Thyroid gland (tissue), 4 donors: ENCODE measurements at regions not wholly inside any gene's neighbourhood (a gene's known extent, or its start where the extent isn't known, plus 50 kb on each side); places are given as distances from the start of the nearest gene placed in this dataset.
"Not testable (repeated sequence)": the region's sequence is repeated elsewhere in the genome, so short reads cannot be mapped to it uniquely, and the experiment has no call there.

ENCODE experiments used
- DNase-seq, 2 donors: peaks; one replicate each; pipeline ENCODE4 v3.0.0-alpha.2; 2019
- H3K27ac ChIP-seq, 3 donors: fragments of 200-600 bp; sonication (generic); 1 replicate in 2 of 3; 2 replicates in 1 of 3; pipeline ENCODE4 v1.5.1; 2016 to 2019; ENCODE audit warnings: mild to moderate bottlenecking in 1 of 3, moderate library complexity in 1 of 3
- H3K27me3 ChIP-seq: fragments of 200-600 bp; sonication (generic); one replicate; pipeline ENCODE4 v1.5.1; 2019
- H3K36me3 ChIP-seq, 2 donors: fragments of 200-600 bp; sonication (generic); one replicate each; pipeline ENCODE4 v1.5.1; 2016 to 2019
- H3K4me1 ChIP-seq, 2 donors: fragments of 200-600 bp; sonication (generic); one replicate each; pipeline ENCODE4 v1.5.1; 2017 to 2019
- H3K4me3 ChIP-seq, 3 donors: fragments of 200-600 bp; sonication (generic); replicated peaks in 1 of 3; 1 replicate in 2 of 3; 2 replicates in 1 of 3; pipeline ENCODE4 v1.5.1; 2016; ENCODE audit warnings: mild to moderate bottlenecking in 1 of 3
- H3K9me3 ChIP-seq: fragments of 200-600 bp; sonication (generic); one replicate; pipeline ENCODE4 v1.5.1; 2017
- CTCF ChIP-seq, 6 experiments: fragments of 200-600 bp in 3 of 6; fragments of 450-650 bp in 3 of 6; sonication (generic) in 3 of 6; IDR thresholded peaks; one replicate each; pipeline ENCODE4 v1.5.1; 2016 to 2019; ENCODE audit warnings: antibody characterized with exemption in 6 of 6, mild to moderate bottlenecking in 2 of 6, inconsistent platforms in 1 of 6, moderate library complexity in 1 of 6
- POLR2A ChIP-seq, 2 donors: fragments of 450-650 bp; IDR thresholded peaks; one replicate each; pipeline ENCODE4 v1.6.1; 2017; ENCODE audit warnings: antibody characterized with exemption in 2 of 2, mild to moderate bottlenecking in 2 of 2, moderate library complexity in 1 of 2
- WGBS, 2 donors: methylation state at CpG; one replicate each; pipeline ENCODE4 v1.1.5; 2017; 5-methylcytosine and 5-hydroxymethylcytosine counted together
- intact Hi-C: fragments of 100-400 bp; cut with DNase I; formaldehyde crosslinking; loops from one replicate; pipeline ENCODE4 v1.15.1; 2023

DNA sequence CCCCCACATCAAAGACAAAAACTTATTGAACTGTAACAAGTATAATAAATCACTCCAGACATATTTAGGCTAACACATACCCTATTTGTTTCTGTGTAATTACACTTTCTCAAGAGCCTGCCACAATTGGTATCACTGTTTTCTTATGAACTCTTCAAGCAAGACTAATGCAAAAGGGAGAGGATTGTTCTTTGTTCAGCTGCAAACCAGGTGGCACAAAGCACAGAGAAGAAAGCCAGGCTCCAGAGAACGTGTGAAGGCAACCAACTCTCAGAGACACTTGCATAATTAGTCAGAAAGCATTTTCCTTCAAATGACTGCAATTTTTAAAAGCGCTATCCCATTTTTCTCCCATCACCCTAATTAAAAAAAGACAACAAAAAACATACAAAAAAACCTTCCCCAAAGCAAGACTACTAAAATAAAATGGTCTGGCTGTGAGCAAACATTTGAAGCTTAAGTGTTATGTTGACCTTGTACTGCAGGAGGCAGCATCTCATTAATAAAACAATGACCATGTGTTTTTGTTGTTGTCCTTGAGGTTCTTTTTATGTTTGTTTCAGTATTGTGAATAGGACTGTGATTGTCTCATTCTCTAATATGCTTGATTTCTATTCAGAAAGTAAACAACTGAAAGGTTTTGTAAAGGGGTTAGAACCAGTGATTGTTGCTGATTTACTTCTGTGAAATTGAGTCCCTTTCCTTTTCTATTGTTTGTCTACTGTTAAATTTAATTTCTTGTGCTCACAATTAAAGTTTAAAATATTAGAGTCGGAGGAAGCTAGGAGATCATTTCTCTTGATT lies 452.7 kb upstream of the PDE3A start:
- Histone ChIP-seq H3K27ac (no peak overlapping the region), H3K4me3 (no peak overlapping the region), H3K27me3 (no peaks in the 10 kb centered on the region), H3K36me3 (no peaks in the 10 kb centered on the region), H3K4me1 (peaks cover 0 to 6% of the 10 kb centered on the region in 2 donors), H3K9me3 (no peaks in the 10 kb centered on the region)
- no peak for TF ChIP-seq POLR2A (IDR thresholded peaks at IDR 0.05)
- TF ChIP-seq CTCF (IDR thresholded peaks at IDR 0.05), result peak in 5 of 6 experiments; percentile 15 to 75 (median 52)
- no peak for DNase-seq
- 63 to 68% methylated on average over 3 of the region's 3 CpGs for WGBS, 2 donors
- intact Hi-C loops, result loop anchor here (10.0 kb wide), 1 partner anchor 299 kb away; no protein-coding TSS in a partner anchor

- H3K27ac ChIP-seq, result no peak overlapping the region
- H3K27me3 ChIP-seq, result no peaks in the 10 kb centered on the region
- intact Hi-C loops, result loop anchor here (10.0 kb wide), 1 partner anchor 299 kb away; no protein-coding TSS in a partner anchor
- no peak for TF ChIP-seq POLR2A (IDR thresholded peaks at IDR 0.05)
- no peak for TF ChIP-seq CTCF (IDR thresholded peaks at IDR 0.05)
- H3K36me3 ChIP-seq, result no peaks in the 10 kb centered on the region
- 48 to 67% methylated on average over 1 of the region's 1 CpG for WGBS, 2 donors
- peaks cover 0 to 6% of the 10 kb centered on the region in 2 donors for H3K4me1 ChIP-seq
- no peaks in the 10 kb centered on the region for H3K9me3 ChIP-seq
- no peak overlapping the region for H3K4me3 ChIP-seq
- no peak for DNase-seq
Observed at GRCh38 chr12:19916196-19916753, 452.1 kb upstream of the PDE3A start.

DNA sequence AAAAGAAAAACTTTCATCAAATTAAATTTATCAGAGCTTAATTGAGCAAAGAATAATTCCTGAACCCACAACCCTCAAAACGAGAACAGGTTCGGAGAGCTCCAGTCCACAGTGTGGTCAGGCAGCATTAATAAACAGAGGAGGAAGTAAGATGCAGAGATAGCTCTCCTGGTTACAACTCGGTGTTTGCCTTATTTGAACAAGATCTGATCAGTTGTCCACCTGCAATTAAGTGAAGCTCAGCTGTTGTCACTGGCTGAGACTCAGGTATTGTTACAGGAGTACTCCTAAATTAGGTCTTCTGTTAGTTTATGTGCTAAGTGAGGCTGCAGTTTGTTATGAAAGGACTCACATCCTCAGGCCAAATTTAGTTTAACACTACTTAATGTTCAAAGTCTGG lies 451.4 kb upstream of the PDE3A start:
- Histone ChIP-seq H3K4me3 (no peak overlapping the region), H3K36me3 (no peaks in the 10 kb centered on the region), H3K4me1 (peaks cover 0 to 6% of the 10 kb centered on the region in 2 donors), H3K27ac (no peak overlapping the region), H3K9me3 (no peaks in the 10 kb centered on the region), H3K27me3 (no peaks in the 10 kb centered on the region)
- WGBS, 2 donors, result 71 to 78% methylated on average over 3 of the region's 3 CpGs
- TF ChIP-seq POLR2A (IDR thresholded peaks at IDR 0.05), result no peak
- no peak for TF ChIP-seq CTCF (IDR thresholded peaks at IDR 0.05)
- intact Hi-C loops, result loop anchor here (10.0 kb wide), 1 partner anchor 298 kb away; no protein-coding TSS in a partner anchor
- no peak for DNase-seq

- H3K27ac ChIP-seq, H3K4me1 ChIP-seq, H3K4me3 ChIP-seq, DNase-seq, H3K9me3 ChIP-seq, H3K36me3 ChIP-seq, H3K27me3 ChIP-seq, intact Hi-C loops: not testable (repeated sequence)
- WGBS, 2 donors, result 91 to 98% methylated on average over 2 of the region's 2 CpGs
Observed at GRCh38 chr12:19921716-19922115, 446.6 kb upstream of the PDE3A start.

- Histone ChIP-seq H3K4me3 (no peak overlapping the region), H3K27me3 (no peaks in the 10 kb centered on the region), H3K4me1 (no peaks in the 10 kb centered on the region), H3K36me3 (no peaks in the 10 kb centered on the region), H3K27ac (no peak overlapping the region), H3K9me3 (no peaks in the 10 kb centered on the region)
- intact Hi-C loops, result no loop called here
- TF ChIP-seq CTCF (IDR thresholded peaks at IDR 0.05) (no peak), POLR2A (IDR thresholded peaks at IDR 0.05) (no peak)
- no peak for DNase-seq
- 93 to 96% methylated on average over 2 of the region's 2 CpGs for WGBS, 2 donors
Observed at GRCh38 chr12:19922717-19923116, 445.6 kb upstream of the PDE3A start.
